Activated CD4-positive, alpha-beta T cell treated with anti-CD3 and anti-CD28 coated beads, Interleukin-2, amount 50 U/mL, for 16 hours (primary cell): ENCODE measurements at regions not wholly inside any gene's neighbourhood (a gene's known extent, or its start where the extent isn't known, plus 50 kb on each side); places are given as distances from the start of the nearest gene placed in this dataset.

ENCODE experiments used
- DNase-seq: peaks from one replicate; pipeline ENCODE4 v3.0.0-alpha.2; 2020

GRCh38 chr9:88767504-88767790, 223.8 kb upstream of the S1PR3 start:
- DNase-seq = no peak

GRCh38 chr9:88772575-88772974, 218.7 kb upstream of the S1PR3 start:
- no peak for DNase-seq

DNA sequence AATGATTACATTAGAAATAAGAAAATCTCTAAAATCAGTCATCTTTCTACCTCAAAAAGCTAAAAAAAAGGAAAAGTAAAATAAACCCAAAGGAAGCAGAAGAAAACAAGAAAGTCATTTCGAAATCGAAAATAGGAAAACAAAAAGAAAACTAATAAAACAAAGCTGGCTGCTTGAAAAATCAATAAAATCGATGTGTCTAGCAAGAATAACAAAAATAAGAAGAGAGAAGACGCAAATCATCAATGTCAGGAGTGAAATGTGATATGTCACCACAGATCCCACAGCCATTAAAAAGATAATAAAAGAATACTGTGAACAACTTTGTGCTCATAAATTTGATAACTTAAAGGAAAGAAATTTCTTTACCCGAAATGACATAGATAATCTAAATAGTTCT, 218.1 kb upstream of the S1PR3 start:
- no peak for DNase-seq

DNA sequence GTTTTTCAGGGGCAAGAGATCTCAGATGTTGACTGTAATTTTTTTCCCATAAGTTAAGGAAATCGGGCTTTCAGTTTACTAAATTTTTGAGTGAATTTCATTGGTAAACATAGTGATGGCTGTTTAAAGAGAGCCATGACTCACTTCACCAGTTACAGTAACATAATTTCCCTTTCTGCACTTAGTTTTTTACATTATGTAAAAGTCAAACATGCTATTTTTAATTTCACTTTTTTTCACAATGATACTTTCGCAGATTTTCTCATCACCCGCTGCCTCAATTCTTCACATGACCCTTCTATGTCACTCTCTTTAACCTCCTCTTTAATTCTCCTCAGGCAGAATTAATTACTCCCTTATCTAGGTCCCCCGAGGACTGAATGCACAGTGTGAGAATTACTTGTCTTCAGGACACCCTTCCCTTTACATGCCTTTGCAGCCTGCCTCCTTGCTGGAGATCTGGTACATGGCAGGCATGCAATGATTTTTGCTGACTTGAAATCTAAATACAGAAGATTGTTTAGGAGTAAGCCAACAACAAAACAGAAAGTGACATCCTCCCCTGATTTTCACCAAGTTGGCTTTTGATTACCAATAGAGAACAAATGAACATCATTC, 217.5 kb upstream of the S1PR3 start:
- DNase-seq = no peak

- no peak for DNase-seq
Measured at GRCh38 chr9:88775037-88775471, 216.2 kb upstream of the S1PR3 start.

GRCh38 chr9:88775559-88775958, 215.7 kb upstream of the S1PR3 start:
- no peak for DNase-seq

GRCh38 chr9:88775966-88776365, 215.3 kb upstream of the S1PR3 start:
- no peak for DNase-seq

- DNase-seq = no peak
Measured at GRCh38 chr9:88776717-88777497, 214.4 kb upstream of the S1PR3 start.

DNA sequence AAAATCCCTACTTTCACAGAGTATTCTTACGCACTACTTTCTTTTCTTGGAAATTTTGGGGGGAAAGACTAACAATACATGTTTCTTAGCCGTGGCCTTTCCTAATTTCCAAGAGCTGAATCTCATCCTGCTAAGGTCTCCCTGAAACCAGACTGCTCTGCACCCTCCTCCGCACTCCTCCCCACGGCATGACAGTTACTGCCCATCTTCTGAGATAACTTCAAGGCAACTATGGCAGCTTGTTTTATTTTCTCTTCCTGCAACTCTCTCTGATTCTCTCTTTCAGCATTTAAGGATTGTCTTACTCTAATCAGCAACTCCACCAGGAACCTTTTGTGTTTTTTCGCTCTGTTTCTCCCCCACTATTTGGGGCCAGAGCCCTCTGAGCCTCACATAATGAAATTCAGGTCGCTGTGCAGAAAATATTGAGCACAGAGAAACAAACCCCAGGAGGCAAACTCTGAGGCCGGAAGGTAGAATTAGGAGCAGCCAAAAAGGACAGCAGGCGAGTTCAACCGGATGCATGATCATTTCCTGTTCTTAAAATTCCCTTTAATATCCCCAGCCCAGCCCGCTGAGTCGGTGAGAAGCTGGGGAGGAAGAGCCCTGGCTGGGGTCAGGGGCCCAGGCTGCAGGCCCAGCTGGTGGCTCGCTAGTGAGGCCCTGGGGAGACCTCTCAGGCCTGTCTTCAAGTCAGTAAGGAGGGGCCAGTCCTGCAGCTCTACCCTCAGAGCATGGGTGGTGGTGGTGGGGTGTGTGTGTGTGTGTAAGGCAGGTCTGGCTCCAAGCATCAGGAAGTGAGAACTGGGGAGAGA, 213.6 kb upstream of the S1PR3 start:
- DNase-seq = no peak

- DNase-seq = no peak
Measured at GRCh38 chr9:88781628-88782391, 209.5 kb upstream of the S1PR3 start.

GRCh38 chr9:88782931-88783710, 208.1 kb upstream of the S1PR3 start:
- DNase-seq = no peak

GRCh38 chr9:88783711-88784083, 207.6 kb upstream of the S1PR3 start:
- no peak for DNase-seq

GRCh38 chr9:88784960-88785359, 206.3 kb upstream of the S1PR3 start:
- no peak for DNase-seq

DNA sequence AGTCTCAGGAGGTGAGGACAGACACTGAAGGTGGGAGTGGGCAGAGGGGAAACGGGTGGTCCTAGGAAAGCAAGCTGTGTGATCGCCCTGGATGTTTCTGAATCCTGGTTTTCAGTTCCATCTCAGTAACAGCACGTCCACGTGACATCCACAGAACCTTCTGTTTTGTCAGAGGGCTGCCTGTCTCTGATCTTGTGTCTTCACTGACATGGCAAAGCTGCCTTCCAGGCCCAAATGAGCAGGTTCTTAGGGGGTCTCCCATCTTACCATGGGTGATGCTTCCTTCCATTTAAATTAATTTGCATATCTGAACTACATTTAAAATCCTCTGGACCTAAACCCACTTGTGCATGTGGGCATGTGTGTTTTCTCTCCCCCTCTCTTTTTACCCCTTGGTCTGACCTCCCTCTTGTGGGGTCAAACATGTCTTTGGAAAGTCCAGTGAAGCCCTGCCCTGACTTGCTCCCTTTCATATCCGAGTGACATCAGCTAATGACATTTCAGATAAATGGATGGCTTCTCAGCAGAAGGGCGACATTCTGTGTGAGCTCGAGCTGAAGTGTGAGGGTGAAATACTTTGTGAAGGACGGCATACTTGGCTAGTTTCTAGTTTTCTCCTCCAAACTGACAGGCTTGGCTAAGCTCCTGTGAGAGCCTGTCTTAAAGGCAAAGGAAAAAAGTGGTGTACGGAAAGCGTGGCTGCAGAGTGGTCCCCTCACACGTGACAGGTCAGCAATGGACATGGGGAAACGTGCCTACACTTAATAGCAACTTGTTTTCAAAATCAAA, 204.8 kb upstream of the S1PR3 start:
- no peak for DNase-seq

DNA sequence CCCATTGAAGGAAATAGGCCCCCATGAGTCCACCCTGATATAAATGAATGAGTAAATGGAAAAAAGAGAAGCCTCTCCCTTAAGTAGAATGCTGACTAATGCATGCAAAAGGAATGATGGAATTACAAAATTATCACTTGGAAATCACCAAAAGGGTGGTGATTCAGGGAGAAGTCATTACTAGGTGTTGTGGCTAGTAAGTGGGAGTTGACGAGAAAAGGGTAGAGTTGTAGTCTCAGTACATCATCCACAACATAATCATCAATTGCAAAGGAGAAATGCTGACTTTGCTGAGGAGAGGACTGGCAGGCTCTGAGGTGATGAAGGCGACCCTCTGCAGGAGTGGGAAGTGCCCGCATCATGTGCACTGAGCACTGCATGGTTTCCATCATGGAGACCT, 201.5 kb upstream of the S1PR3 start:
- DNase-seq = no peak

DNA sequence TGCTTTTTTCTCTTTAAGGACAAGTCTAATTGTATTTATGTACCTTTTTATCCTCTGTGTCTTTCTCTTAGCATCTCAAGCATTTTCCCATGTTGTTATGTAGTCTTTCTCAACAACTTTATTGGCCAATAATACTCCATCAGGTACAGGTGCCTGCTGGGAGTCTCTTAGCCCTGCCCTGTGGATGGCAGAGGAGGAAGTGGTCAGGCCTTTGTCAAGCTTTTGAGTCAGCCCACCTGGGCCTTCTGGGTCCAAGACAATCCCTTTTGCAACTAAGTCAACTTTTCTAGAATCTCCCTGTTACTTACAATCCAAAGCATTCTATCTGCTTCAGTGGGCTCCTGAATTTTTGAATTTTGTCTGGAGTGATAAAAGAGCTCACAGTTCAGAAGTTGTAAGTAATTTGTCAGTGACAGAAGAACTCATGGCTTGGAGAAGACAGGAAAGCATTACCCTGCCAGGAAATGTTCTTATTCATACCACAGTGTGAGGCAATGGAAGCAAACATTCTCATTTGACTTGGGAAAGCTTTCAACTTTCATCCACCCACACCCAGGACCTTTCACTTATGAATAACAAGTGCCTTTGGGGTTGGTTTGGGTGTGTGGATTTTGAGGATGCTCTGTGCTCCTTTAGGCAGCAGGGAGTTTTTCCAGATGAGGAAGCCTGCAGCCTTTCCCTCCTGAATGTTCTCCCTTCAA, 200.0 kb upstream of the S1PR3 start:
- no peak for DNase-seq

- no peak for DNase-seq
Measured at GRCh38 chr9:88792502-88792901, 198.8 kb upstream of the S1PR3 start.

- DNase-seq = no peak
Measured at GRCh38 chr9:88794100-88794499, 197.2 kb upstream of the S1PR3 start.

DNA sequence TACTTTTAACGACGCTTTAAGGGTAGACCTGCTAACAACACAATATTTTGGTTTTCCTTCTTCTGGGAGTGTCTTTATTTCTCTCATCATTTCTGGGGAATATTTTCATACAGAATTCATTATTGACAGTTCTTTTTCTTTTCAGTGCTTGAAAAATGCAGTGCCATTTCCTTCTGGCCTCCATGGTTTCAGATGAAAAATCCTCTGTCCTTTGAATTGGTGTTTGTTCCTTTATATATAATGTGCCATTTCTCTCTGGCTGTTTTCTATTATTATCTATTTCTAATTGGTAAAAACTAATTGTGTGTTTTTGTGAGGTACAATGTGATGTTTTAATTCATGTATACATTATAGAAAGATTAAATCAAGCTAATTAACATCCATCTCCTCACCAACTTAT, 194.3 kb upstream of the S1PR3 start:
- DNase-seq = no peak

- DNase-seq = no peak
Measured at GRCh38 chr9:88798476-88798875, 192.8 kb upstream of the S1PR3 start.
